Ectodermal cell (in vitro differentiated cells): ENCODE measurements at regions not wholly inside any gene's neighbourhood (a gene's known extent, or its start where the extent isn't known, plus 50 kb on each side); places are given as distances from the start of the nearest gene placed in this dataset.

Experiments used
- H3K27ac ChIP-seq: 2 replicates; pipeline ENCODE4 v1.7.0; 2013; ENCODE audit warnings: mild to moderate bottlenecking, low read depth, low read length; ENCODE audit not compliant: insufficient read depth, poor library complexity, severe bottlenecking
- H3K27me3 ChIP-seq: 2 replicates; pipeline ENCODE4 v1.7.0; 2013; ENCODE audit warnings: mild to moderate bottlenecking, low read length; ENCODE audit not compliant: insufficient read depth, control insufficient read depth, poor library complexity, severe bottlenecking
- H3K36me3 ChIP-seq: one replicate; pipeline ENCODE4 v1.7.0; 2013; ENCODE audit warnings: low read length; ENCODE audit not compliant: control insufficient read depth, insufficient read depth
- H3K4me1 ChIP-seq: one replicate; pipeline ENCODE4 v1.7.0; 2013; ENCODE audit warnings: low read length; ENCODE audit not compliant: control insufficient read depth, insufficient read depth
- H3K4me3 ChIP-seq: 2 replicates; pipeline ENCODE4 v1.7.0; 2013; ENCODE audit warnings: low read depth, low read length, control low read depth; ENCODE audit not compliant: insufficient read depth
- H3K9me3 ChIP-seq: 2 replicates; pipeline ENCODE4 v1.7.0; 2013; ENCODE audit warnings: mild to moderate bottlenecking, low read length, moderate library complexity; ENCODE audit not compliant: control insufficient read depth
- WGBS, 2 experiments: methylation state at CpG; one replicate each; pipeline ENCODE4 v1.1.7; 2013; ENCODE audit warnings: missing lambda C conversion rate in 2 of 2; 5-methylcytosine and 5-hydroxymethylcytosine counted together

DNA sequence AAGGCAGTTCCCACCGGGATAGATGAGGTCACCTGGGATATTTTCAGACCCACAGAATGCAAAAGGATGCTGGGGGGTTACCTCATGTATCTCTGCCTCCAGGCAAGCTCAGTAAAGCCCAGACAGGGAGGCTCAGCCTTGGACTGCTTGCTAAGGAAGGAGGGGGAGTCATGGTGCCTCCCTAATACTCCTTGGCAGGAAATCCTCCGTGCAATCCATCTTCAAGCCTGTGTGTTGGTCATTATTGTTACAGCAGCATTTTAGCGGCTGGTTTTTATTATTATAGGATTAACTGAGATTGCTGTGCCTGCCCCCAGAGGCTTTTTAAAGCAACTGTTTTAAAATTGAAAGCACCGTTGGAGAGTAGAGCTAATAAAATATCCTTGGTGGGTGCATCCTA, 188.5 kb upstream of the UBL3 start:
- H3K36me3 ChIP-seq, result no peaks in the 10 kb centered on the region
- H3K27ac ChIP-seq, result no peak overlapping the region
- no peak overlapping the region for H3K4me3 ChIP-seq
- H3K4me1 ChIP-seq, result peaks cover 4% of the 10 kb centered on the region
- 64 to 78% methylated on average over 4 of the region's 4 CpGs for WGBS, 2 experiments
- H3K27me3 ChIP-seq, result no peaks in the 10 kb centered on the region
- H3K9me3 ChIP-seq, result no peaks in the 10 kb centered on the region

DNA sequence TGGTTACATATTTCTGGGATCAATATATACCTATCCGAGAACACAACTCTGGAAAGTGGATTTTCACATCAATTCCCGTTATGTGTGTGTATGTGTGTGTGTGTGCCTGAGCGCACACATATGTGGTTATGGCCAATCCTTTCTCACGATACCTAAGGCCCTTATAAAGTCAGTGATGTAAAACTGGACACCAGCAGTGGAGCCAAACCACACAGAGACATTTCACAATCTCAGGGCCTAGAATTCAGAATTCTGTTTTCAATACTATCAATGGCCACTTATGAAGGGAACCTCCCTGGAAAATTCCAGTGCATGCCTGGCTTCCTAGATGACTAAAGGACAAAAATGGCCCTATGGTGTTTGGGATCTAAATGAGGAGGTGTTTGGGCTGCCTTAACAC, 187.3 kb upstream of the UBL3 start:
- H3K9me3 ChIP-seq, result no peaks in the 10 kb centered on the region
- H3K36me3 ChIP-seq, result no peaks in the 10 kb centered on the region
- no peak overlapping the region for H3K27ac ChIP-seq
- no peak overlapping the region for H3K4me3 ChIP-seq
- 86 to 89% methylated on average over 4 of the region's 4 CpGs for WGBS, 2 experiments
- peaks cover 4% of the 10 kb centered on the region for H3K4me1 ChIP-seq
- H3K27me3 ChIP-seq, result no peaks in the 10 kb centered on the region

DNA sequence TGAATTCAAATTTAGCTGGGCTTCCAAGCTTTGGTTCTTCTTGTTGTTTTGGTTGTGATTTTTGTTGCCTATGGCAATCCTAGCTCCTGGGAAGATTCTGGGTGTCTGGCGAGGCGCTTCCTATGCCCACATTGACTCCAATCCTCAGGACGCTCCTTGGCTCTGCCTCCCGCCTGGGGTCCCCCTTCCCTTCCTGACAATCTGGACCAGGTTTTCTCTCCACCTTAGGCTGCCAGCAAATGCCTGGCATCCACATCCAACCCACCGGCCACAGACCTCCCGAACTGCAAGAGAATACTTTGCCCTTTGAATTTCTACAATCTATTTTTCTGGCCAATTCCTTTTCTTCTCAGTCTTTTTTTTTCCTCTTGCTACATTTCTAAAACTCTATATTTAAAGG, 186.9 kb upstream of the UBL3 start:
- Histone ChIP-seq H3K9me3 (no peaks in the 10 kb centered on the region), H3K27ac (no peak overlapping the region), H3K4me3 (no peak overlapping the region), H3K4me1 (peaks cover 4% of the 10 kb centered on the region), H3K27me3 (no peaks in the 10 kb centered on the region), H3K36me3 (no peaks in the 10 kb centered on the region)
- 46 to 47% methylated on average over 6 of the region's 6 CpGs for WGBS, 2 experiments

- 92 to 95% methylated on average over 3 of the region's 3 CpGs for WGBS, 2 experiments
- Histone ChIP-seq H3K4me1 (peaks cover 2% of the 10 kb centered on the region), H3K27ac (no peak overlapping the region), H3K4me3 (no peak overlapping the region), H3K36me3 (no peaks in the 10 kb centered on the region), H3K9me3 (no peaks in the 10 kb centered on the region), H3K27me3 (no peaks in the 10 kb centered on the region)
Observed at GRCh38 chr13:30034458-30034795, 184.0 kb upstream of the UBL3 start.

DNA sequence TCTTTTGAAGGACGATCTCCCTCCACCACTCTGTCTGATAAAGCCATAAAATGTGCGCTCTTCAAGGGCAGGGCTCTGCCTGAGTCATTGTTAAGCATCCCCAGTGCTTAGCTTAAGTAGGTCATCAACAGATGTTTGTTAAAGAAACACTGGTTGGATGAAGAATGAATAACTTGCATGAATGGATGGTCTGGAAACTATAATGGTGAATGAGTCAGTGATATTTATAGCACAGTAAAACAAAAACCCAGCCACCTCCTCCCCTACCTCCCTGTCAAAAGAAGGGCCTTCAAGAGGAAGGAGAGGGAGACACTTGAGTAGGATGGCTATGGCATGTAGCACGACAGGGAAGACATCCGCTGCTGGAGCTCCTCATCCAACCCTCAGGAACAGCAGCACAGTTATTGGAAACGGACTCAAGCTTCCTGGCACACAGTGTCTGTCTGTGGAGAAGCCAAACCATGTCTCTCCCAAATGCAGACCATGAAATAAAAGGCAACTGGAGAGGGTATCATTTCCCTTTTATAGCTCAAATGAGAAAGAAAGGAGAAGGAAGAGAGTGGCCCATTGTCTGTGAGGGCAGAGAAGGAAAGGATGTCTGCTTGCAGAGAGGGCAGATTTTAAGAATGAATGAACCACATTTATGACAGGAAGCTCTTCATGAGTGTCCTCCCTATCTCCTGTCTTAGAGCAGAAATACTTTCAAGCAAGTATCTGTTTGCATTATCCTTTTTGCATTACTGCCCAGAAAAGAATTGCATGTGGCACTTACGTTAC, 183.5 kb upstream of the UBL3 start:
- whole genome bisulfite sequencing, 2 experiments, result 91 to 94% methylated on average over 6 of the region's 6 CpGs
- H3K4me3 ChIP-seq, result no peak overlapping the region

DNA sequence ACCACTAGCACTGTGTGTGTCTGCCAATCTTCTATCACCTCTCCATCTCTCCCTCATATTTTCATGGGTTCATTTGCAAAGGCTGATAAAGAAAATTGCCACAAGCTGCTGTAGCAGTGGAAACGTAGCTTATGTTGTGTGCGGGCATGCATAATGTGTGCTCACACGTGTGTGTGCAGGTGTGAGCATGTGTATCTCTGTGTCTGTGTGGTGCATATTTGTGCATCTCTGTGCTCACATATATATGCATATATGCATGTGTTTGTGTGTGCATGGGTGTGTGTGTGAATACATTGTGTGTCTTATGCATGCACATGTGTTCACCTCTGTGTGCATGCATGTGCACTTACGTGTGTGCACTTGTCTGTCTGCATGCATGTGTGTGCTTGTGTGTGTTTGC, 181.8 kb upstream of the UBL3 start:
- WGBS, 2 experiments, result 91 to 97% methylated on average over 4 of the region's 4 CpGs
- Histone ChIP-seq H3K4me1 (no peaks in the 10 kb centered on the region), H3K4me3 (no peak overlapping the region), H3K9me3 (no peaks in the 10 kb centered on the region), H3K36me3 (no peaks in the 10 kb centered on the region), H3K27ac (no peak overlapping the region), H3K27me3 (no peaks in the 10 kb centered on the region)

More for the DNA sequence above, 183.5 kb upstream of the UBL3 start:
- Histone ChIP-seq H3K9me3 (no peaks in the 10 kb centered on the region), H3K27ac (no peak overlapping the region), H3K27me3 (no peaks in the 10 kb centered on the region), H3K4me1 (no peaks in the 10 kb centered on the region), H3K36me3 (no peaks in the 10 kb centered on the region)

DNA sequence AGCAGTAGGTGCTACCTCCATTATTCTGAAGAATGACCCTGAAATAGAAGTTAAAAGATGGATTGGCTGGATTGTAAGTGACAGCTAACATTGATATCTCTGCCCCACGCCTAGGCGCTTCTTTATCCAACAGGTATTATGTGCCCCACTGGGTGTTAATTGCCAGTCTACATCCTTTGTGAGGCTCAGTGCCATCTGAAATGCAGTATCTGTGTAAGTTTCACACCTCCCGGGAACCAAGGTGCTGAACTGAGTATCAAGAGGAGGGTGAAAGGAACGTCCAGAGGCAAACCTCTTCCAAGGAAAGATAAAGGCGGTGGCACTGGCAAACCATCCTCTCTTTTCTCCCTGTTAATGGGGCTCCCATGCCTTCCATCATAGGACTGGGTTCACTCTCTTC, 181.1 kb upstream of the UBL3 start:
- no peak overlapping the region for H3K27ac ChIP-seq
- WGBS, 2 experiments, result 91 to 94% methylated on average over 5 of the region's 5 CpGs
- H3K36me3 ChIP-seq, result no peaks in the 10 kb centered on the region
- no peaks in the 10 kb centered on the region for H3K27me3 ChIP-seq
- no peaks in the 10 kb centered on the region for H3K9me3 ChIP-seq
- no peaks in the 10 kb centered on the region for H3K4me1 ChIP-seq
- no peak overlapping the region for H3K4me3 ChIP-seq

GRCh38 chr13:30030141-30030750, 179.8 kb upstream of the UBL3 start:
- Histone ChIP-seq H3K4me1 (no peaks in the 10 kb centered on the region), H3K36me3 (no peaks in the 10 kb centered on the region), H3K4me3 (no peak overlapping the region), H3K9me3 (no peaks in the 10 kb centered on the region), H3K27me3 (no peaks in the 10 kb centered on the region), H3K27ac (no peak overlapping the region)
- WGBS, 2 experiments, result 85 to 91% methylated on average over 4 of the region's 4 CpGs

- H3K27me3 ChIP-seq, result no peaks in the 10 kb centered on the region
- H3K4me1 ChIP-seq, result peaks cover 6% of the 10 kb centered on the region
- H3K27ac ChIP-seq, result no peak overlapping the region
- H3K36me3 ChIP-seq, result no peaks in the 10 kb centered on the region
- 94 to 95% methylated on average over 6 of the region's 6 CpGs for WGBS, 2 experiments
- no peak overlapping the region for H3K4me3 ChIP-seq
- H3K9me3 ChIP-seq, result no peaks in the 10 kb centered on the region
Observed at GRCh38 chr13:30027569-30028455, 177.4 kb upstream of the UBL3 start.

DNA sequence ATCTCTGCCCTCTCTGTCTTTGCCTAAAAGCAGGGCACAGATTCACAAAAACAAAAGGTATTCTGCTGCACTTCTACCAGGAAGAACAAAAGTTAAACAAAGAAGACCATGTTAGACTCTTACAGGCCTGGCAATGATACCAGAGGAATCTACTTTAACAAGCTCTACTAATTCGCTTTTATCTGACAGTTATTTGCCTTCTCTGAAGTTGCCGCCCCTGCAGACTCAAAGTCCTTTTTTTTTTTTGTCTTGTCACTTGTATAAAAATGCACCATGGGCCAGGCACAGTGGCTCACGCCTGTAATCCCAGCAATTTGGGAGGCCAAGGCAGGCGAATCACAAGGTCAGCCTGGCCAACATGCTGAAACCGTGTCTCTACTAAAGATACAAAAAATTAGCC, 176.5 kb upstream of the UBL3 start:
- Histone ChIP-seq H3K27me3 (no peaks in the 10 kb centered on the region), H3K9me3 (no peaks in the 10 kb centered on the region), H3K36me3 (no peaks in the 10 kb centered on the region), H3K4me3 (no peak overlapping the region), H3K27ac (no peak overlapping the region), H3K4me1 (peaks cover 6% of the 10 kb centered on the region)
- 91 to 93% methylated on average over 5 of the region's 5 CpGs for WGBS, 2 experiments
